Heart right ventricle (tissue), 16 donors: ENCODE measurements at regions not wholly inside any gene's neighbourhood (a gene's known extent, or its start where the extent isn't known, plus 50 kb on each side); places are given as distances from the start of the nearest gene placed in this dataset.

ENCODE experiments used
- ATAC-seq, 8 donors: fragments of 200-7000 bp; cut with Tn5 transposase; one replicate each; pipeline ENCODE4 v1.9.1; 2020; ENCODE audit warnings: mild to moderate bottlenecking in 8 of 8, moderate library complexity in 8 of 8, moderate number of reproducible peaks in 1 of 8
- DNase-seq, 2 donors: peaks; one replicate each; pipeline ENCODE4 v3.0.0-alpha.2; 2020
- H3K27ac ChIP-seq, 10 donors: fragments of 200-600 bp; sonication (generic) in 2 of 10; one replicate each; pipeline versions ENCODE4 v1.5.0 to v1.8.0; 2020 to 2022; ENCODE audit warnings: mild to moderate bottlenecking in 3 of 10
- H3K27me3 ChIP-seq, 7 donors: fragments of 200-600 bp; one replicate each; pipeline ENCODE4 v1.8.0; 2021 to 2022; ENCODE audit warnings: mild to moderate bottlenecking in 2 of 7
- H3K36me3 ChIP-seq, 9 donors: fragments of 200-600 bp; sonication (generic) in 1 of 9; one replicate each; pipeline versions ENCODE4 v1.5.0 to v1.8.0; 2020 to 2022; ENCODE audit warnings: mild to moderate bottlenecking in 2 of 9
- H3K4me1 ChIP-seq, 9 donors: fragments of 200-600 bp; sonication (generic) in 1 of 9; one replicate each; pipeline versions ENCODE4 v1.5.0 to v1.8.0; 2020 to 2022; ENCODE audit warnings: mild to moderate bottlenecking in 4 of 9
- H3K4me3 ChIP-seq, 10 donors: fragments of 200-600 bp; sonication (generic) in 2 of 10; one replicate each; pipeline versions ENCODE4 v1.5.0 to v1.8.0; 2020 to 2022; ENCODE audit warnings: mild to moderate bottlenecking in 7 of 10, moderate library complexity in 2 of 10
- H3K9me3 ChIP-seq, 11 donors: fragments of 200-600 bp in 10 of 11; sonication (generic) in 2 of 11; one replicate each; pipeline versions ENCODE4 v1.5.0 to v1.8.0; 2013 to 2022; ENCODE audit warnings: mild to moderate bottlenecking in 2 of 11, control low read depth in 1 of 11, moderate library complexity in 1 of 11
- CTCF ChIP-seq, 9 donors: fragments of 200-600 bp; sonication (generic) in 2 of 9; IDR thresholded peaks; one replicate each; pipeline versions ENCODE4 v1.5.0 to v1.8.0; 2021 to 2022; ENCODE audit warnings: antibody characterized with exemption in 9 of 9, mild to moderate bottlenecking in 5 of 9, moderate library complexity in 1 of 9
- WGBS, 2 donors: extraction: QIAGEN DNeasy Blood & Tissue Kit; methylation state at CpG; one replicate each; pipeline ENCODE4 v1.1.7; 2013; ENCODE audit warnings: inconsistent platforms in 1 of 2; 5-methylcytosine and 5-hydroxymethylcytosine counted together
- intact Hi-C, 10 donors: fragments of 100-400 bp; cut with DNase I; formaldehyde crosslinking; loops; one replicate each; pipeline versions ENCODE4 v1.11.1 to v1.14.2; 2022
- donor health status: Arrhythmogenic right ventricular cardiomyopathy.
- donor health status: ischemic (EF 13 %, LVEDD 7.1; RV severe dilation, severe dysfunction).
- donor health status: healthy with polysubstance abuse.
- donor health status: DM: no; HTN: yes; CAD: no.
- donor health status: DM: no; HTN: no; CAD: no.
- donor health status: ischemic (EF 25% LVEDD 6.9; RV normal size, moderate dysfunction).
- donor health status: ischemic (EF 25% LVEDD 5.7; RV mildly dilated, moderate dysfunction).
- donor health status: healthy.
- donor health status: DM: yes; HTN: yes; CAD: no.
- donor health status: Ischemic cardiomyopathy.
- donor health status: ischemic (EF 35%, LVEDD 5.7; RV mildly dilated, moderate dysfunction).
- donor health status: nonischemic (EF 11% LVEDD 7.7; RV severe dilation, severe dysfunction).
- donor health status: DM: yes; HTN: yes; CAD: no.
- donor health status: PGD.
- donor health status: ischemic (EF 29% LVEDD 5.4; RV normal size, mild dysfunction).
- donor health status: nonischemic (EF 23%, LVEDD 6.1; RV moderate dilation, normal function).

- Histone ChIP-seq H3K36me3 (no peaks in the 10 kb centered on the region), H3K27me3 (peaks cover 17 to 99% (median 92%) of the 10 kb centered on the region in 7 donors), H3K4me1 (peaks cover 2 to 31% (median 20%) of the 10 kb centered on the region in 9 donors), H3K27ac (no peak overlapping the region), H3K9me3 (no peaks in the 10 kb centered on the region), H3K4me3 (peak overlapping the region in 3 of 10 donors; percentile 38 to 54 (median 51))
- ATAC-seq = no peak
- intact Hi-C loops = no loop called here
- WGBS, 2 donors = 27 to 29% methylated on average over 10 of the region's 10 CpGs
- DNase-seq = no peak
- TF ChIP-seq CTCF (IDR thresholded peaks at IDR 0.05) = no peak
Observed at GRCh38 chr2:45167920-45168629, 158.8 kb upstream of the SIX2 start.

- Histone ChIP-seq H3K36me3 (no peaks in the 10 kb centered on the region), H3K4me1 (peaks cover 2 to 30% (median 20%) of the 10 kb centered on the region in 9 donors), H3K4me3 (no peak overlapping the region), H3K9me3 (no peaks in the 10 kb centered on the region), H3K27ac (no peak overlapping the region), H3K27me3 (peaks cover 17 to 97% (median 84%) of the 10 kb centered on the region in 7 donors)
- 89 to 96% methylated on average over 4 of the region's 4 CpGs for whole genome bisulfite sequencing, 2 donors
- ATAC-seq (no peak), DNase-seq (no peak)
- intact Hi-C loops = no loop called here
- TF ChIP-seq CTCF (IDR thresholded peaks at IDR 0.05) = no peak
Observed at GRCh38 chr2:45166229-45166890, 157.1 kb upstream of the SIX2 start.

- H3K27ac ChIP-seq = no peak overlapping the region
- no peaks in the 10 kb centered on the region for H3K4me1 ChIP-seq
- H3K36me3 ChIP-seq = no peaks in the 10 kb centered on the region
- H3K9me3 ChIP-seq = no peaks in the 10 kb centered on the region
- intact Hi-C loops = no loop called here
- peaks cover 0 to 92% (median 63%) of the 10 kb centered on the region in 7 donors for H3K27me3 ChIP-seq
- no peak overlapping the region for H3K4me3 ChIP-seq
- ATAC-seq (no peak), DNase-seq (no peak)
- 59 to 67% methylated on average over 1 of the region's 1 CpG for WGBS, 2 donors
- TF ChIP-seq CTCF (IDR thresholded peaks at IDR 0.05) = no peak
Observed at GRCh38 chr2:45162711-45163110, 153.5 kb upstream of the SIX2 start.

- intact Hi-C loops = no loop called here
- Histone ChIP-seq H3K4me3 (no peak overlapping the region), H3K4me1 (no peaks in the 10 kb centered on the region), H3K27me3 (peaks cover 0 to 50% (median 19%) of the 10 kb centered on the region in 7 donors), H3K9me3 (peaks cover 0 to 5% (median 0%) of the 10 kb centered on the region in 11 donors), H3K27ac (no peak overlapping the region), H3K36me3 (no peaks in the 10 kb centered on the region)
- WGBS, 2 donors = 61 to 63% methylated on average over 4 of the region's 4 CpGs
- DNase-seq = no peak
- ATAC-seq = no peak
- TF ChIP-seq CTCF (IDR thresholded peaks at IDR 0.05) = no peak
Observed at GRCh38 chr2:45156605-45157004, 147.4 kb upstream of the SIX2 start.
